Skeletal muscle tissue (tissue), 3 donors: ENCODE measurements at regions not wholly inside any gene's neighbourhood (a gene's known extent, or its start where the extent isn't known, plus 50 kb on each side); places are given as distances from the start of the nearest gene placed in this dataset.

ENCODE experiments used
- H3K27ac ChIP-seq: one replicate; pipeline ENCODE4 v1.7.0; 2013; ENCODE audit warnings: mild to moderate bottlenecking, low read depth, low read length, inconsistent platforms
- H3K27me3 ChIP-seq, 3 donors: one replicate each; pipeline ENCODE4 v1.7.0; 2013; ENCODE audit warnings: low read length in 3 of 3; ENCODE audit not compliant: control insufficient read depth in 3 of 3, insufficient read depth in 3 of 3
- H3K36me3 ChIP-seq, 3 donors: one replicate each; pipeline ENCODE4 v1.7.0; 2013; ENCODE audit warnings: low read length in 3 of 3; ENCODE audit not compliant: control insufficient read depth in 3 of 3, insufficient read depth in 3 of 3
- H3K4me1 ChIP-seq, 3 donors: one replicate each; pipeline ENCODE4 v1.7.0; 2013; ENCODE audit warnings: low read length in 3 of 3, mild to moderate bottlenecking in 3 of 3; ENCODE audit not compliant: control insufficient read depth in 3 of 3, insufficient read depth in 3 of 3
- H3K4me3 ChIP-seq, 3 donors: one replicate each; pipeline ENCODE4 v1.7.0; 2013; ENCODE audit warnings: low read length in 3 of 3
- H3K9ac ChIP-seq, 3 donors: one replicate each; pipeline ENCODE4 v1.7.0; 2013; ENCODE audit warnings: low read length in 3 of 3, mild to moderate bottlenecking in 3 of 3, moderate library complexity in 2 of 3, low read depth in 1 of 3
- H3K9me3 ChIP-seq, 3 donors: one replicate each; pipeline ENCODE4 v1.7.0; 2013; ENCODE audit warnings: low read length in 3 of 3; ENCODE audit not compliant: control insufficient read depth in 3 of 3
- donor health status: Osteomylitis.

DNA sequence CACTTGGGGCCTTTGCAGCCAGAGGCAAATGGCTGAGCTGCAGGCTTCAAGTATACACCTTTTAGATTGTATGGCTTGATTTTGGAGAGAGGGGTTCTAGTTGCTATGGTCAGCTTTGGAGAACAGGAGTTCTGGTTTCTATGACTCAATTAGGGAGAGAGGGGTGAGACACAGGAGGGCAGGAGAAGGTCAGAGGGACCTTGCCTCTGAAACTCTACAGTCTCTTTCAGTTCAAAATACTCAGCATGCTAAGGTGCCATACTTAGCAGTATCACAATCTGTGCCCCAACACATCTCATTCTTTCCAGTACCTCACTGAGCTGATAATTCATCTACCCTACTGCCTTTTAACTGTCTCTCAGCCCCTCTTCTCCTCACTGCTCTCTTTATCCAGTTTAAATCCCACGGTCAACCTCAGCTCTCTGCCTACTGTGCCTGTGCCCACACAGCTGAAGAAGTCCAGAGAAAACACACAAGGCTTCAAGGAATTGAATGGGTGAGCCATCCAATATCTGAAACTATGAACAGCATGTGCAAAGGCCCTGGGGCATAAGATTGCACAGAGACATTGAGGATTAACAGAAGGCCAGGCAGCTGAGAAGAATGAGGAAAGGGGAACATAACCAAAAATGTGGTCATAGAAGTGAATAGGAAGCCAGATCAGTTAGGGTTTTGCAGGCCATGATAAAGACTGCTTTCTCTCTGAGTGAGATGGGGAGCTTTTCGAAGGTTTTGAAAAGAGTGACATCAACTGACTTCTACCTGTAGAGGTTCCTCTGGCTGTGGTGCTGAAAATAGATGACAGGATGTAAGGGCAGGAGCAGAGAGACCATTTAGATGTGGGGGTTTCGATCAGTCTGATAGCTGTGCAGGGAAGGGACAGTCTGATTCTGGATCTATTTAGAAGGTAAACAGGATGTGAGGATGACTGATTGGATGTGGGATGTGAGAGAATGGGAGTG lies 54.5 kb upstream of the C3orf80 start:
- Histone ChIP-seq H3K27me3 (peaks cover 0 to 2% (median 0%) of the 10 kb centered on the region in 3 donors), H3K36me3 (no peaks in the 10 kb centered on the region), H3K27ac (no peak overlapping the region), H3K9me3 (no peaks in the 10 kb centered on the region), H3K9ac (no peak overlapping the region), H3K4me3 (no peak overlapping the region), H3K4me1 (no peaks in the 10 kb centered on the region)

GRCh38 chr3:160171813-160172212 lies 53.4 kb upstream of the C3orf80 start:
- H3K9ac ChIP-seq, result no peak overlapping the region
- no peaks in the 10 kb centered on the region for H3K4me1 ChIP-seq
- H3K4me3 ChIP-seq, result no peak overlapping the region
- H3K27ac ChIP-seq, result no peak overlapping the region
- peaks cover 0 to 2% (median 0%) of the 10 kb centered on the region in 3 donors for H3K27me3 ChIP-seq
- no peaks in the 10 kb centered on the region for H3K9me3 ChIP-seq
- H3K36me3 ChIP-seq, result no peaks in the 10 kb centered on the region

- H3K27ac ChIP-seq, result no peak overlapping the region
- H3K9me3 ChIP-seq, result no peaks in the 10 kb centered on the region
- H3K4me3 ChIP-seq, result no peak overlapping the region
- H3K9ac ChIP-seq, result no peak overlapping the region
- no peaks in the 10 kb centered on the region for H3K4me1 ChIP-seq
- H3K36me3 ChIP-seq, result no peaks in the 10 kb centered on the region
- H3K27me3 ChIP-seq, result peaks cover 0 to 2% (median 0%) of the 10 kb centered on the region in 3 donors
Observed at GRCh38 chr3:160174621-160175020, 50.6 kb upstream of the C3orf80 start.
